GM23338 (cell line): ENCODE measurements at regions not wholly inside any gene's neighbourhood (a gene's known extent, or its start where the extent isn't known, plus 50 kb on each side); places are given as distances from the start of the nearest gene placed in this dataset.

Experiments
- ATAC-seq: fragments of 200-7000 bp; cut with Tn5 transposase; 3 replicates; pipeline ENCODE4 v1.9.1; 2020
- DNase-seq: peaks from one replicate; pipeline ENCODE4 v3.0.0-alpha.2; 2015; ENCODE audit warnings: low spot score
- H2AFZ ChIP-seq: fragments of 200-600 bp; sonication (generic); 2 replicates; pipeline ENCODE4 v1.8.0; 2016; ENCODE audit warnings: antibody characterized with exemption, mild to moderate bottlenecking, moderate library complexity
- H3F3A ChIP-seq: fragments of 200-600 bp; sonication (generic); replicated peaks from 2 replicates; pipeline ENCODE4 v1.8.0; 2017; ENCODE audit warnings: antibody characterized with exemption, mixed run types, low read depth
- H3K27ac ChIP-seq: fragments of 200-600 bp; sonication (generic); 2 replicates; pipeline ENCODE4 v1.6.1; 2016; ENCODE audit warnings: low read depth
- H3K27me3 ChIP-seq: fragments of 200-600 bp; sonication (generic); 2 replicates; pipeline ENCODE4 v1.8.0; 2016; ENCODE audit warnings: mild to moderate bottlenecking, mixed run types, moderate library complexity; ENCODE audit not compliant: insufficient read depth
- H3K36me3 ChIP-seq: fragments of 200-600 bp; sonication (generic); 2 replicates; pipeline ENCODE4 v1.8.0; 2016; ENCODE audit warnings: mild to moderate bottlenecking; ENCODE audit not compliant: insufficient read depth
- H3K4me1 ChIP-seq: fragments of 200-600 bp; sonication (generic); 2 replicates; pipeline ENCODE4 v1.8.0; 2016; ENCODE audit warnings: mild to moderate bottlenecking, moderate library complexity; ENCODE audit not compliant: insufficient read depth
- H3K4me2 ChIP-seq: fragments of 200-600 bp; sonication (generic); 2 replicates; pipeline ENCODE4 v1.7.1; 2017; ENCODE audit warnings: mixed run types
- H3K4me3 ChIP-seq: fragments of 200-600 bp; sonication (generic); 2 replicates; pipeline ENCODE4 v1.6.1; 2016; ENCODE audit warnings: mixed run types
- H3K79me2 ChIP-seq: fragments of 200-600 bp; sonication (generic); replicated peaks from 2 replicates; pipeline ENCODE4 v1.8.0; 2017; ENCODE audit warnings: mild to moderate bottlenecking; ENCODE audit not compliant: insufficient read depth
- H3K9me2 ChIP-seq: fragments of 200-600 bp; sonication (generic); 2 replicates; pipeline ENCODE4 v1.8.0; 2017; ENCODE audit not compliant: insufficient read depth
- H4K20me1 ChIP-seq: fragments of 200-600 bp; sonication (generic); replicated peaks from 2 replicates; pipeline ENCODE4 v1.8.0; 2017; ENCODE audit warnings: mild to moderate bottlenecking; ENCODE audit not compliant: insufficient read depth
- H3K27ac Mint-ChIP-seq: 2 replicates; pipeline ENCODE4 v1.8.0; 2020; ENCODE audit warnings: inconsistent platforms, mild to moderate bottlenecking, moderate library complexity, mixed read lengths
- H3K27me3 Mint-ChIP-seq: 3 replicates; pipeline ENCODE4 v1.8.0; 2022; ENCODE audit warnings: low read depth, mild to moderate bottlenecking, moderate library complexity, mixed read lengths, inconsistent platforms; ENCODE audit not compliant: insufficient read depth, poor library complexity
- H3K36me3 Mint-ChIP-seq: 3 replicates; pipeline ENCODE4 v1.8.0; 2021; ENCODE audit warnings: low read depth, mild to moderate bottlenecking, inconsistent platforms, moderate library complexity, mixed read lengths
- H3K4me1 Mint-ChIP-seq: 3 replicates; pipeline ENCODE4 v1.8.0; 2020; ENCODE audit warnings: mild to moderate bottlenecking, inconsistent platforms, mixed read lengths
- H3K4me3 Mint-ChIP-seq: 3 replicates; pipeline ENCODE4 v1.8.0; 2021; ENCODE audit warnings: moderate library complexity, mild to moderate bottlenecking, inconsistent platforms, mixed read lengths
- H3K9me3 Mint-ChIP-seq: 3 replicates; pipeline ENCODE4 v1.8.0; 2020; ENCODE audit warnings: moderate library complexity, mild to moderate bottlenecking, inconsistent platforms, mixed read lengths
- CREB1 ChIP-seq: fragments of 250-450 bp; sonication (Bioruptor Pico); IDR thresholded peaks from 2 replicates; pipeline ENCODE4 v1.5.0; 2020; ENCODE audit warnings: low read depth, mild to moderate bottlenecking, moderate library complexity
- CTCF ChIP-seq, 2 experiments: fragments of 200-600 bp in 1 of 2; sonication (generic) in 1 of 2; conservative IDR thresholded peaks; 2 replicates each; pipeline versions ENCODE4 v1.5.1 to v1.6.1; 2016 to 2017; ENCODE audit warnings: antibody characterized with exemption in 2 of 2, low read depth in 2 of 2, mild to moderate bottlenecking in 2 of 2, moderate library complexity in 1 of 2
- EZH2 ChIP-seq: fragments of 200-600 bp; sonication (generic); IDR thresholded peaks from one replicate; pipeline ENCODE4 v1.8.0; 2017; ENCODE audit warnings: antibody characterized with exemption, mild to moderate bottlenecking, low read depth; ENCODE audit not compliant: unreplicated experiment
- EZH2phosphoT487 ChIP-seq: fragments of 200-600 bp; sonication (generic); IDR thresholded peaks from one replicate; pipeline ENCODE4 v1.8.1; 2018; ENCODE audit warnings: antibody characterized with exemption; ENCODE audit not compliant: unreplicated experiment
- JUNB ChIP-seq: IDR thresholded peaks from one replicate; pipeline ENCODE4 v1.6.1; 2016; ENCODE audit warnings: antibody characterized with exemption; ENCODE audit not compliant: unreplicated experiment
- NANOG ChIP-seq: IDR thresholded peaks from 2 replicates; pipeline ENCODE4 v1.6.1; 2016; ENCODE audit warnings: antibody characterized with exemption, borderline replicate concordance
- POLR2AphosphoS5 ChIP-seq: IDR thresholded peaks from 2 replicates; pipeline ENCODE4 v1.6.1; 2016; ENCODE audit warnings: antibody characterized with exemption, low read depth
- STAT1 ChIP-seq: IDR thresholded peaks from one replicate; pipeline ENCODE4 v1.6.1; 2016; ENCODE audit warnings: antibody characterized with exemption; ENCODE audit not compliant: unreplicated experiment
- ZNF114 ChIP-seq: fragments of 250-450 bp; sonication (Bioruptor Pico); IDR thresholded peaks from 2 replicates; pipeline ENCODE4 v1.5.0; 2020; ENCODE audit warnings: mild to moderate bottlenecking, moderate library complexity
- ZNF331 ChIP-seq: fragments of 250-450 bp; sonication (Bioruptor Pico); IDR thresholded peaks from 2 replicates; pipeline ENCODE4 v1.5.0; 2020; ENCODE audit warnings: low read depth, mild to moderate bottlenecking, moderate library complexity
- TF ChIP-seq, protein P1 (sequence below): IDR thresholded peaks from 2 replicates; pipeline ENCODE4 v1.6.1; 2016; ENCODE audit warnings: antibody characterized with exemption

DNA sequence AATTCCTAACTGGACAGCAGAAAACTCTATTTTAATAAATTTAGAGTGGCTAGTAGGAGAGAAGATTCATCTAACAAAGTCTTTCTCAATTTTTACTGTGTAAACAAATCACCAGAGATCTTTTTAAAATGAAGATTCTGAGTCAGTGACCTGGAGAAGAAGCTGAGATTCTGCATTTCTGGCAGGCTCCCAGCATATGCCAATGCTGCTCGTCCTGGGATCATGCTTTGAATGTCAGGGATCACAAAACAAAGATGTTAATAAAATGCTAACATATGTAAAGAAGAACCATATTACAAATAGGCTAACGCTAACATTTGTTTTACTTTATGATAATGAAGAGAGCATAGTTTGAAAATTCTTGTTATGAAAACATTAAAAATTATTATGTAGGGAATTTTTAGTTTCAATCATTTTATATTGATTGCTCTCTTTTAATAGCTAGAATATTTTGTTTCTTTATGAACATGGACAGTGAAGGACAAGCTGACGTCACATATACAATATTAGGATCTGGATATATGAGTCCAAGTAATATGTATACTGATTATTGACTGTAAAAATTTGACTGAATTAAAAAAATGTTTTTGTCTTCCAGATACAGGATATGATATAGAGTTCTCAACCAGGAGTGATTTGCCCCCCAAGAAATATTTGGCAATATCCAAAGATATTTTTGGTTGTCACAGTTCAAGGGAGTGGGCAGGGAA, 160.8 kb upstream of the GPR149 start (continued):
- TF ChIP-seq EZH2: no peak
- TF ChIP-seq, protein P1, sequence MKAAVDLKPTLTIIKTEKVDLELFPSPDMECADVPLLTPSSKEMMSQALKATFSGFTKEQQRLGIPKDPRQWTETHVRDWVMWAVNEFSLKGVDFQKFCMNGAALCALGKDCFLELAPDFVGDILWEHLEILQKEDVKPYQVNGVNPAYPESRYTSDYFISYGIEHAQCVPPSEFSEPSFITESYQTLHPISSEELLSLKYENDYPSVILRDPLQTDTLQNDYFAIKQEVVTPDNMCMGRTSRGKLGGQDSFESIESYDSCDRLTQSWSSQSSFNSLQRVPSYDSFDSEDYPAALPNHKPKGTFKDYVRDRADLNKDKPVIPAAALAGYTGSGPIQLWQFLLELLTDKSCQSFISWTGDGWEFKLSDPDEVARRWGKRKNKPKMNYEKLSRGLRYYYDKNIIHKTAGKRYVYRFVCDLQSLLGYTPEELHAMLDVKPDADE: no peak
- no peak for TF ChIP-seq NANOG
- TF ChIP-seq CREB1 (CRISPR knock-in tag): no peak
- TF ChIP-seq STAT1: no peak
- TF ChIP-seq JUNB: no peak
- no peak for TF ChIP-seq POLR2AphosphoS5
- no peak for TF ChIP-seq ZNF331 (CRISPR knock-in tag)

- Histone ChIP-seq H3F3A (no peaks in the 10 kb centered on the region), H4K20me1 (no peaks in the 10 kb centered on the region), H3K4me3 (no peak overlapping the region), H3K4me2 (no peak overlapping the region), H3K4me1 (no peaks in the 10 kb centered on the region), H2AFZ (no peak overlapping the region), H3K27ac (no peak overlapping the region), H3K9me2 (no peaks in the 10 kb centered on the region; the same call in 1 of the 2 replicates), H3K79me2 (no peaks in the 10 kb centered on the region), H3K36me3 (no peaks in the 10 kb centered on the region), H3K27me3 (no peaks in the 10 kb centered on the region)
- DNase-seq (no peak), ATAC-seq (no peak)
- Mint-ChIP-seq H3K4me3 (no peak overlapping the region), H3K9me3 (no peaks in the 10 kb centered on the region), H3K27ac (peak overlapping the region; percentile 28; the same call in 1 of the 2 replicates), H3K4me1 (no peaks in the 10 kb centered on the region), H3K27me3 (no peaks in the 10 kb centered on the region), H3K36me3 (no peaks in the 10 kb centered on the region)
- TF ChIP-seq ZNF331 (CRISPR knock-in tag) (no peak), POLR2AphosphoS5 (no peak)
Observed at GRCh38 chr3:154588831-154589230, 158.8 kb upstream of the GPR149 start.

DNA sequence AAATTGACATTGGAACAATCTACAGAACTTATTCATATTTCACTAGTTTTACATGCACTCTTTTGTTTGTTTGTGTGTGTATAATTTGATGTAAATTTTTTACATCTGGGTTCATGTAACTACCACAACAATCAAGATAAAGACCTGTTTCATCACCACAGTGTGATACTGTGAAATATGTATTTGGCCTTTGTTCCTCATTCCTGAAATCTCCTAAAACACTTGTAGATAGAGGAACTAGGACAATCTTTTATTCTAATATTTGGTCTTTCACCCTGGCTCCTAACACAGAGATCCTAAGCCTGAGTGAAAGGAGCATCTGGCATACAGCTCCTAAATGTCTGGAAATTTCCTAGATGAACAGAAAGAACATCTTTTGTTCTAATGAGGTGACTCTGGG, 155.0 kb upstream of the GPR149 start:
- no peaks in the 10 kb centered on the region for H3K36me3 Mint-ChIP-seq
- Histone ChIP-seq H3K4me1 (no peaks in the 10 kb centered on the region), H3K4me3 (no peak overlapping the region), H2AFZ (no peak overlapping the region; the same call in 1 of the 2 replicates), H3K4me2 (no peak overlapping the region), H4K20me1 (no peaks in the 10 kb centered on the region), H3K9me2 (no peaks in the 10 kb centered on the region; the same call in 1 of the 2 replicates), H3K27ac (no peak overlapping the region), H3K79me2 (no peaks in the 10 kb centered on the region), H3F3A (no peaks in the 10 kb centered on the region), H3K36me3 (no peaks in the 10 kb centered on the region), H3K27me3 (no peaks in the 10 kb centered on the region)
- H3K4me1 Mint-ChIP-seq: no peaks in the 10 kb centered on the region
- no peak for TF ChIP-seq STAT1
- no peak for TF ChIP-seq ZNF331 (CRISPR knock-in tag)
- TF ChIP-seq CREB1 (CRISPR knock-in tag): no peak
- TF ChIP-seq, protein P1: no peak
- TF ChIP-seq JUNB: no peak
- TF ChIP-seq EZH2phosphoT487: no peak
- no peak for TF ChIP-seq POLR2AphosphoS5
- TF ChIP-seq ZNF114 (CRISPR knock-in tag): no peak
- no peak for TF ChIP-seq CTCF (conservative IDR thresholded peaks at IDR 0.05; ENCODE audit: low read depth in 2 of 2)
- H3K4me3 Mint-ChIP-seq: no peak overlapping the region
- H3K27ac Mint-ChIP-seq: no peak overlapping the region
- no peaks in the 10 kb centered on the region for H3K9me3 Mint-ChIP-seq
- ATAC-seq (no peak), DNase-seq (no peak)
- H3K27me3 Mint-ChIP-seq: no peaks in the 10 kb centered on the region
